DND-41 (cell line): ENCODE measurements at regions not wholly inside any gene's neighbourhood (a gene's known extent, or its start where the extent isn't known, plus 50 kb on each side); places are given as distances from the start of the nearest gene placed in this dataset.

Source experiments
- ATAC-seq: fragments of 200-7000 bp; cut with Tn5 transposase; 3 replicates; pipeline ENCODE4 v1.9.1; 2021; ENCODE audit warnings: low read depth; ENCODE audit not compliant: insufficient read depth
- DNase-seq: peaks from one replicate; pipeline ENCODE4 v3.0.0-alpha.2; 2020
- H2AFZ ChIP-seq: 2 replicates; pipeline ENCODE4 v1.6.0; 2012; ENCODE audit warnings: low read depth, low read length
- H3K27ac ChIP-seq: 2 replicates; pipeline ENCODE4 v1.5.1; 2012; ENCODE audit warnings: low read length, inconsistent platforms
- H3K27me3 ChIP-seq: fragments of 200-600 bp; sonication (generic); 2 replicates; pipeline ENCODE4 v1.6.0; 2012; ENCODE audit warnings: low read length, mild to moderate bottlenecking, inconsistent platforms; ENCODE audit not compliant: insufficient read depth, poor library complexity
- H3K36me3 ChIP-seq: 2 replicates; pipeline ENCODE4 v1.5.1; 2012; ENCODE audit warnings: low read length, inconsistent platforms; ENCODE audit not compliant: insufficient read depth
- H3K4me1 ChIP-seq: 2 replicates; pipeline ENCODE4 v1.5.1; 2012; ENCODE audit warnings: mild to moderate bottlenecking, low read length; ENCODE audit not compliant: insufficient read depth
- H3K4me2 ChIP-seq: 2 replicates; pipeline ENCODE4 v1.6.0; 2012; ENCODE audit warnings: mild to moderate bottlenecking, moderate library complexity, low read length, inconsistent platforms; ENCODE audit not compliant: insufficient read depth
- H3K4me3 ChIP-seq, 2 experiments: fragments of 200-600 bp in 1 of 2; shearing (Covaris generic) in 1 of 2; 2 replicates each; pipeline ENCODE4 v1.5.1; 2012 to 2016; ENCODE audit warnings: inconsistent platforms in 2 of 2, low read length in 2 of 2, mild to moderate bottlenecking in 2 of 2, low read depth in 1 of 2, moderate library complexity in 1 of 2
- H3K79me2 ChIP-seq: 2 replicates; pipeline ENCODE4 v1.6.0; 2012; ENCODE audit warnings: low read length, inconsistent platforms; ENCODE audit not compliant: insufficient read depth
- H3K9ac ChIP-seq: 2 replicates; pipeline ENCODE4 v1.6.0; 2012; ENCODE audit warnings: low read depth, mild to moderate bottlenecking, inconsistent platforms, low read length, moderate library complexity
- H3K9me3 ChIP-seq: 2 replicates; pipeline ENCODE4 v1.5.1; 2012; ENCODE audit warnings: low read length, moderate library complexity, mild to moderate bottlenecking, inconsistent platforms; ENCODE audit not compliant: insufficient read depth, severe bottlenecking
- H4K20me1 ChIP-seq: 2 replicates; pipeline ENCODE4 v1.6.0; 2012; ENCODE audit warnings: low read length; ENCODE audit not compliant: insufficient read depth
- EZH2 ChIP-seq: IDR thresholded peaks from 3 replicates; pipeline ENCODE4 v1.6.1; 2012; ENCODE audit warnings: borderline replicate concordance, low read depth, mild to moderate bottlenecking, moderate library complexity, low read length, inconsistent platforms; ENCODE audit not compliant: severe bottlenecking
- TF ChIP-seq, protein P1 (sequence below): IDR thresholded peaks from 2 replicates; pipeline ENCODE4 v1.5.1; 2012; ENCODE audit warnings: borderline replicate concordance, low read length, moderate library complexity, mild to moderate bottlenecking; ENCODE audit not compliant: poor library complexity, severe bottlenecking; ENCODE audit errors: extremely low read depth

DNA sequence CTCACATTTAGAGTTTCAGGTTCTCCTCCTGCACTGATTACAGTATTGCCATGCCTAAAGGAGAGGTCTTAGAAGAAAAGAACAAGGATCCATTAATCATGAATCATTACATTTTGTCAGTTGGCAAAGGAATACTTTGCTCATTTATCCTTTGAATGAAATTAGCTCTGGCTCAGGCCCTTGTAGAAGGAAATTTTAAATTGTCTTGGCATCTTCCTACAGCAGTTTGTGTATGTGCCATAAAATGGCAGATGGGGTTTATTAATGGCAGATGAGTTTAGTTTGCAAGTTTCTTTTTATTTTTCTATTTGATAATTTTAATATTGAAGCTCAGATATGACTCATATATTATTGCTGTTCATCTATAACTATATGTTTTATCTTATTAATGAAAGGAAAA is 181.2 kb upstream of the EPHA3 start:
- Histone ChIP-seq H4K20me1 (no peaks in the 10 kb centered on the region), H3K79me2 (no peaks in the 10 kb centered on the region), H3K4me1 (no peaks in the 10 kb centered on the region), H3K9ac (no peak overlapping the region), H3K4me3 (no peak overlapping the region), H3K9me3 (no peaks in the 10 kb centered on the region), H3K27ac (no peak overlapping the region), H2AFZ (no peak overlapping the region), H3K4me2 (no peak overlapping the region), H3K36me3 (no peaks in the 10 kb centered on the region), H3K27me3 (no peaks in the 10 kb centered on the region)
- DNase-seq (no peak), ATAC-seq (no peak)
- TF ChIP-seq, protein P1, sequence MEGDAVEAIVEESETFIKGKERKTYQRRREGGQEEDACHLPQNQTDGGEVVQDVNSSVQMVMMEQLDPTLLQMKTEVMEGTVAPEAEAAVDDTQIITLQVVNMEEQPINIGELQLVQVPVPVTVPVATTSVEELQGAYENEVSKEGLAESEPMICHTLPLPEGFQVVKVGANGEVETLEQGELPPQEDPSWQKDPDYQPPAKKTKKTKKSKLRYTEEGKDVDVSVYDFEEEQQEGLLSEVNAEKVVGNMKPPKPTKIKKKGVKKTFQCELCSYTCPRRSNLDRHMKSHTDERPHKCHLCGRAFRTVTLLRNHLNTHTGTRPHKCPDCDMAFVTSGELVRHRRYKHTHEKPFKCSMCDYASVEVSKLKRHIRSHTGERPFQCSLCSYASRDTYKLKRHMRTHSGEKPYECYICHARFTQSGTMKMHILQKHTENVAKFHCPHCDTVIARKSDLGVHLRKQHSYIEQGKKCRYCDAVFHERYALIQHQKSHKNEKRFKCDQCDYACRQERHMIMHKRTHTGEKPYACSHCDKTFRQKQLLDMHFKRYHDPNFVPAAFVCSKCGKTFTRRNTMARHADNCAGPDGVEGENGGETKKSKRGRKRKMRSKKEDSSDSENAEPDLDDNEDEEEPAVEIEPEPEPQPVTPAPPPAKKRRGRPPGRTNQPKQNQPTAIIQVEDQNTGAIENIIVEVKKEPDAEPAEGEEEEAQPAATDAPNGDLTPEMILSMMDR: no peak
- TF ChIP-seq EZH2: no peak

DNA sequence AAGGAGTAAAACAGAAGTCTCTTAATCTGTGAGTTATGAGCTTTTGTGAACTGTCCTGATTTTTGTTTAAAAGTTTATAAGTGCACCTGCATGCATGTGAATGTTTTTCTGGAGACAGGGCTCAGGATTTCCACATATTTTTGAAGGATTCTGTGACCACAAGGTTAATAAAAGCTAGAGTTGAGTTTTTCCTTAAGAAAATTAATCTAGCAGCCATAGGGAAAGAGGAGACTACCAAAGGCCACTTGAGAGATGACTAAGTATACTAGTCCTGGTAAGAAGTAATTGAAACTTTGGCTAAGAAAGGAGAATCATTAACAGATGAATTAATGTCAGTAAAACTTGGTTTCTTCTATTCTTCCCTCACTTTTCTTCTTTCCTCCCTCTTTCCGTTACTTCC is 176.8 kb upstream of the EPHA3 start:
- Histone ChIP-seq H4K20me1 (no peaks in the 10 kb centered on the region), H3K9ac (no peak overlapping the region), H3K9me3 (no peaks in the 10 kb centered on the region), H3K27ac (no peak overlapping the region), H3K4me2 (no peak overlapping the region), H2AFZ (no peak overlapping the region), H3K4me3 (no peak overlapping the region), H3K4me1 (no peaks in the 10 kb centered on the region), H3K79me2 (no peaks in the 10 kb centered on the region), H3K36me3 (no peaks in the 10 kb centered on the region), H3K27me3 (no peaks in the 10 kb centered on the region)
- no peak for DNase-seq
- no peak for ATAC-seq
- no peak for TF ChIP-seq EZH2
- TF ChIP-seq, protein P1: no peak

DNA sequence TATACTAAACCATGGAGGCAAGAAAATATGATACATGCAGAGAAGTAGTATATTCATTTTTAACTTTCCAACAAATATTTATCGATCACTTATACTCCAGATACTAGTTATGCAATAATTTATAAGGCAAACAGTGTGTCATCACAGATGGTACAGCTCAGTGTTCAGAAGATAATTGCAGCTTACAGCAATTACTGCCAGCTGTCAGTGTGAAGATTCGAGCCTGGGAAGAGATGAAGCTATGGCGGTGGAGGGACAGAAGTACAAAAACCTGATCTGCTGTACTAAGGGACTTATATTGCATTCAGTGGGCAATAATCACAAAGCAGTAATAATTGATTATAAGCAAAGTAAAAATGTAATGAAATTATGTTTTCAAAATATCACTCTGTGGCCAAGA is 170.6 kb upstream of the EPHA3 start:
- H4K20me1 ChIP-seq: no peaks in the 10 kb centered on the region
- no peak overlapping the region for H3K9ac ChIP-seq
- H3K36me3 ChIP-seq: no peaks in the 10 kb centered on the region
- H3K27me3 ChIP-seq: no peaks in the 10 kb centered on the region
- no peak overlapping the region for H3K4me2 ChIP-seq
- no peak for ATAC-seq
- DNase-seq: no peak
- H3K4me3 ChIP-seq: no peak overlapping the region
- H3K27ac ChIP-seq: no peak overlapping the region
- no peaks in the 10 kb centered on the region for H3K79me2 ChIP-seq
- H3K9me3 ChIP-seq: peaks cover 2% of the 10 kb centered on the region
- TF ChIP-seq, protein P1: no peak
- TF ChIP-seq EZH2: no peak
- H2AFZ ChIP-seq: no peak overlapping the region
- no peaks in the 10 kb centered on the region for H3K4me1 ChIP-seq

DNA sequence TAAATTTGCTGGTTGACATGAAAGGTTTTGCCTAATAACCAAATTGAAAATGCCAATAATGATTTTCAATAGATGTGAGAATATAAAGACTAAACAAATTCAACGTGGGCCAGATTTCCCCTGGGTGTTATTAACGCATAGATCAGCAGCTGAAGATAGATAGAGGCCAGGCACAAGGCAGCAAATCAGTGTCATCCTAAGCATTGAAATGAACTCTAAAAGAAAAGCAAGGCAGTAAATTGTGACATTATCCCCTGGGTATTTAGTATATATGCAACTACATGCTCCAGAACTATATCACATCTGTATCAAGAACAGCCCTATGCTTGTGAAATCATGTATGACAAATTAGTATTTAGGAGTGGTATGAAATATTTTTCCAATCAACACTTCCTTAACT is 167.1 kb upstream of the EPHA3 start:
- Histone ChIP-seq H3K27ac (no peak overlapping the region), H3K9ac (no peak overlapping the region)
- no peak for TF ChIP-seq EZH2
- TF ChIP-seq, protein P1: no peak

More for the DNA sequence above, 167.1 kb upstream of the EPHA3 start:
- Histone ChIP-seq H4K20me1 (no peaks in the 10 kb centered on the region), H3K4me3 (no peak overlapping the region), H3K79me2 (no peaks in the 10 kb centered on the region), H3K9me3 (peaks cover 2% of the 10 kb centered on the region), H2AFZ (no peak overlapping the region), H3K4me2 (no peak overlapping the region), H3K27me3 (no peaks in the 10 kb centered on the region), H3K4me1 (no peaks in the 10 kb centered on the region), H3K36me3 (no peaks in the 10 kb centered on the region)
- DNase-seq: no peak
- ATAC-seq: no peak
